ENCODE measurements at regions not wholly inside any gene's neighbourhood (a gene's known extent, or its start where the extent isn't known, plus 50 kb on each side); places are given as distances from the start of the nearest gene placed in this dataset.

DNA sequence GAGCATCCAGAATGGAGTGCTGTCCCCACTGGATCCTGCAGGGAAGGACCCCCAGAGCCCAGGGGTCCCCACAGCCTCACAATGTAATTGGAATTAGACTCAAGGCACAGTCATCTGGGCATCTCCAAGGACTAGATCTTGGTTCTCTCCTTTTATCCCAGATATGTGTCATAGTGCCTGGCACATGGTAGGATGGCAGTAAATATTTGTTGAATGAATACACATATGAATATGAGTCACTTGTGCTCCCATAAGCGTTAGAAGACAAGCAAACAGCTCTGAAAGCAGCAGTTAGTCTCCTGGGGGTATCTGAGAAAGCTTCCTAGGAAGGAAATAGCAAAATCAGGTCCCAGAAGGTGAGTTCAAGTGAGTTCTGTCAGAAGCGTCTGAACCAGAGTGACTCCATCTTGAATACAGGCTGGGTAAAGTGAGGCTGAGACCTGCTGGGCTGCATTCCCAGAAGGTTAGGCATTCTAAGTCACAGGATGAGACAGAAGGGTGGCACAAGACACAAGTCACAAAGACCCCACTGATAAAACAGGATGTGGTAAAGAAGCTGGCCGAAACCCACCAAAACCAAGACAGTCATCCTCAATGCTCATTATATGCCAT, 234.1 kb upstream of the ID2 start:
- H3K27me3 Mint-ChIP-seq: no peaks in the 10 kb centered on the region
- no peak overlapping the region for H3K4me3 Mint-ChIP-seq
- peak; percentile 22 for DNase-seq (ENCODE audit: extremely low spot score, unreplicated experiment)
- peaks cover 30% of the 10 kb centered on the region for H3K4me1 Mint-ChIP-seq (ENCODE audit: unreplicated experiment)
- H3K36me3 Mint-ChIP-seq: no peaks in the 10 kb centered on the region
- H3K27ac Mint-ChIP-seq: no peak overlapping the region
- H3K9me3 Mint-ChIP-seq: peaks cover 5% of the 10 kb centered on the region
- TF ChIP-seq, protein P1, sequence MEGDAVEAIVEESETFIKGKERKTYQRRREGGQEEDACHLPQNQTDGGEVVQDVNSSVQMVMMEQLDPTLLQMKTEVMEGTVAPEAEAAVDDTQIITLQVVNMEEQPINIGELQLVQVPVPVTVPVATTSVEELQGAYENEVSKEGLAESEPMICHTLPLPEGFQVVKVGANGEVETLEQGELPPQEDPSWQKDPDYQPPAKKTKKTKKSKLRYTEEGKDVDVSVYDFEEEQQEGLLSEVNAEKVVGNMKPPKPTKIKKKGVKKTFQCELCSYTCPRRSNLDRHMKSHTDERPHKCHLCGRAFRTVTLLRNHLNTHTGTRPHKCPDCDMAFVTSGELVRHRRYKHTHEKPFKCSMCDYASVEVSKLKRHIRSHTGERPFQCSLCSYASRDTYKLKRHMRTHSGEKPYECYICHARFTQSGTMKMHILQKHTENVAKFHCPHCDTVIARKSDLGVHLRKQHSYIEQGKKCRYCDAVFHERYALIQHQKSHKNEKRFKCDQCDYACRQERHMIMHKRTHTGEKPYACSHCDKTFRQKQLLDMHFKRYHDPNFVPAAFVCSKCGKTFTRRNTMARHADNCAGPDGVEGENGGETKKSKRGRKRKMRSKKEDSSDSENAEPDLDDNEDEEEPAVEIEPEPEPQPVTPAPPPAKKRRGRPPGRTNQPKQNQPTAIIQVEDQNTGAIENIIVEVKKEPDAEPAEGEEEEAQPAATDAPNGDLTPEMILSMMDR (conservative IDR thresholded peaks at IDR 0.05): no peak

DNA sequence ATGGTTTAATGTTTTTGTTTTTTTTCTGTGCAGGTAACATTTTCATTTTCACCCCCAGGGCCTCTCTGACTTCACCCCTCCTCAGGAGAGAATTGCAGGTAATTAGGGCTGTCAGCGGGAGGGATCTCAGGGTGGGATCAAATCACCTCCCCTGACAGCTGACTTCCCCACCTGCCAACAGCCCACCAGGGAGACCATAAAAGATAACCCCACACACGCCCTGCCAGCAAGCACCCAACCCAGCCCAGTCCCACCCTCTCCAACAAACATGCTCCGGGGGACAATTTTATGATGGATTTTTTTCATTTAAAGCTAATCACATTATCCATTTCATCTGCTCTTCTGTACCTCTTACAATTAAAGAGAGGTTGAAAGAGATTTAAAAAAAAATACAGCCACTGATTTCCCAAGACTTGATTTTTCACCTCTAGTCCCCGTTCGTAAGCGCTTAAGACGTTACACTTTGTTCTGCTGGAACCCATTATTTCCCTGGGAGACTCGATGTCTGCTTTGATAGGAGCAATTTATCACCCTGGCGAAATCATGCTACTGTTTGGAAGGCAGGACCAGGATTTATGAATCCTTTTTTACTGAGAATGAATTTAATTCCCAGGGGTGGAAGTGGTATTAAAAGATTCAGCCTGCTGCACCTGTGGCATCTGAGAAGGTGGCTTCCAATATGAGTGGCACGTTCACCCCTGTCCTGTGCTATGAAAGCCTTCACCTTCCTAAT, 232.9 kb upstream of the ID2 start:
- Mint-ChIP-seq H3K4me1 (ENCODE audit: unreplicated experiment) (peaks cover 39% of the 10 kb centered on the region), H3K27ac (no peak overlapping the region)
- TF ChIP-seq, protein P1 (conservative IDR thresholded peaks at IDR 0.05): no peak

DNA sequence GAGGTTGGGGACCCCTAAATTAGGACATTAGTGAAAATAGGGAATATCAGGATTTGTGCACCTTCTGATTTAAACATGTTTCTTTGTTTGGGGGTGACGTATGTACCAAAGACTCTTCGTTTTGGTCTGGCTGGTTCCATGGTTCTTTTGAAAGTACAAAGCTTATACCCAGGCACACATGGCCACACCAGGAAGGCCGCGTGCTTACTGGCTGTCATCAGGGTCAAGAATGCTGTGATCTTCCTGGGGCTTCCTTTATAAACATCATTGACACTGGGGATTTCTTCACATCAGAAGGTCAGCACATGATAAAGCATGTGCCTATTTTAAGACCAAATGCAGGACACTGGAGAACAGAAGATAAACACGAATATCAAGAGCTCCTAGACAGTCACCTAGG, 230.6 kb upstream of the ID2 start:
- Mint-ChIP-seq H3K36me3 (no peaks in the 10 kb centered on the region), H3K27me3 (no peaks in the 10 kb centered on the region), H3K4me1 (ENCODE audit: unreplicated experiment) (peaks cover 48% of the 10 kb centered on the region), H3K9me3 (peaks cover 5% of the 10 kb centered on the region), H3K4me3 (no peak overlapping the region), H3K27ac (no peak overlapping the region)
- TF ChIP-seq, protein P1 (conservative IDR thresholded peaks at IDR 0.05): no peak
- no peak for DNase-seq (ENCODE audit: extremely low spot score, unreplicated experiment)

More for the DNA sequence above, 232.9 kb upstream of the ID2 start:
- Mint-ChIP-seq H3K36me3 (no peaks in the 10 kb centered on the region), H3K4me3 (peak overlapping the region; percentile 22), H3K27me3 (no peaks in the 10 kb centered on the region), H3K9me3 (peaks cover 5% of the 10 kb centered on the region)
- no peak for DNase-seq (ENCODE audit: extremely low spot score, unreplicated experiment)

DNA sequence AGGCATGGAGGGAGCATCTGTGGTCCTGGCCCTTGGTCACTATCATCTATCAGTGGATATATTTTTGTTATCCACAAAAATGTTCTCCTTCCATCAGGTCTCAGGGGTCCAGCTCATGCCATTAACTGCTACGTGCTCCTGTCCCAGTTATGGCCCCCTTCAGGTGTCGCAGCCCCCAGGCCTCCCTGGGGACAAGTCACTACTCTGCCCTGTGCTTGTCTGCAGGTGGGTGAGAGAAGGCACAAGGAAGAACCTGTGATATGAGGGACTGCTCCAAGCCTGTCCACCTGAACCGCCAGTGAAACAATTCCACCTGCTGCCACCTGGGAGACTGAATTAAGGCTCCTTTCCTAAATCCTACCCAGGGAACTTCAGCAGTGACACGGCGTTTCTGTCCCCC, 229.6 kb upstream of the ID2 start:
- Mint-ChIP-seq H3K4me3 (no peak overlapping the region), H3K9me3 (peaks cover 5% of the 10 kb centered on the region), H3K27ac (no peak overlapping the region), H3K36me3 (no peaks in the 10 kb centered on the region), H3K4me1 (ENCODE audit: unreplicated experiment) (peaks cover 47% of the 10 kb centered on the region), H3K27me3 (no peaks in the 10 kb centered on the region)
- no peak for DNase-seq (ENCODE audit: extremely low spot score, unreplicated experiment)
- TF ChIP-seq, protein P1 (conservative IDR thresholded peaks at IDR 0.05): no peak

DNA sequence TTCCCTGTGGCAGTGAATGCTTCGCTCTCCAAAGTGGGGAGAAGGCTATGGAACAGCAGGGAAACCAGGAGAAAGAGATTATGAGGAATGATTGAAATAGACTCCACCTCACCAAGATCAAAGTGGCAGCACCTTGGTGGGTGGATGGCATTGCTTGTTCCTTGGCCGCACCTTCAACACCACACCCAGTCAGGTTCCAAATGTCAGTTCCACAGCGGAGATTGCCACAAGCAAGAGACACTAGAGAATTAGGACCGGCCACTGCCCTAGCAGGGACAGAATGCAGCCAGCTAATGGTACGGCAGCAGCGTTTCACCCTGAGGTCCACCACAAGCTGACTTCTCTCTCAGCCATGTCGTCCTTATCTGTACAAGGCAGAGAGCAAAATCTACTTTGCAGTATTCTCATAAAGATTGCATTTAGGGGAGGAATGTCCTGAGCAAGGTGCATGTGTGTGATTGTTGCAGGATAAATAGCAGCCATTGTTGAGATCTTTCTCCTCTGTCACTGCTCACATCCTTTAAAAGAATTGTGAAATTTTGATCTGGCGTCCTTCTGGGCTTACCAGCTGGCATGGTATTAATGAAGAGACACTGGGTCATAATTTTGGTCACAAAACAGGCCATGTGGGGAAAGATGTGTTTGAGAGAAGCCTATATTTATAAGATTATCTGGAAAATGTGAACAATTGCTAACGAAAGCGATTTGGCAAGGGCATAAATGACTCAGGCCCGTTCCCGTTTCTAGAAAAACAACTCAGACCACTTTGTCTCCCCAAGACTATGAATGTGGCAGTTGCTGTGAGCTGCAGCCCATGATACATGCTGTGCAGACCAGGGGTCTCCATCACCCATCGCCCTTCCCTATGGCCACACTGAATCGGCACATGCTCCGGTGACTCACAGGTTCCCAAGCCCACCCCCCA, 228.6 kb upstream of the ID2 start:
- no peak for DNase-seq (ENCODE audit: extremely low spot score, unreplicated experiment)

More for the DNA sequence above, 228.6 kb upstream of the ID2 start:
- H3K9me3 Mint-ChIP-seq: peaks cover 5% of the 10 kb centered on the region
- TF ChIP-seq, protein P1 (conservative IDR thresholded peaks at IDR 0.05): no peak
- no peak overlapping the region for H3K4me3 Mint-ChIP-seq
- H3K27ac Mint-ChIP-seq: no peak overlapping the region
- no peaks in the 10 kb centered on the region for H3K36me3 Mint-ChIP-seq
- peaks cover 57% of the 10 kb centered on the region for H3K4me1 Mint-ChIP-seq (ENCODE audit: unreplicated experiment)
- H3K27me3 Mint-ChIP-seq: no peaks in the 10 kb centered on the region

Measured in type B pancreatic cell (in vitro differentiated cells).